Activated naive CD8-positive, alpha-beta T cell treated with anti-CD3 and anti-CD28 coated beads, Interleukin-2, amount 50 U/mL, for 24 hours (primary cell): ENCODE measurements at regions not wholly inside any gene's neighbourhood (a gene's known extent, or its start where the extent isn't known, plus 50 kb on each side); places are given as distances from the start of the nearest gene placed in this dataset.

Experiments
- ATAC-seq: fragments of 150-1000 bp; cut with Tn5 transposase; one replicate; pipeline ENCODE4 v1.10.0; 2021
- DNase-seq: peaks from one replicate; pipeline ENCODE4 v3.0.0; 2021
- H3K27ac Mint-ChIP-seq: one replicate; pipeline ENCODE4 v1.8.0; 2021; ENCODE audit warnings: mild to moderate bottlenecking, mixed read lengths
- H3K27me3 Mint-ChIP-seq: one replicate; pipeline ENCODE4 v1.8.0; 2021; ENCODE audit warnings: mixed read lengths
- H3K36me3 Mint-ChIP-seq: one replicate; pipeline ENCODE4 v1.8.0; 2021; ENCODE audit warnings: low read depth, mixed read lengths
- H3K4me1 Mint-ChIP-seq: one replicate; pipeline ENCODE4 v1.8.0; 2021; ENCODE audit warnings: mixed read lengths
- H3K4me3 Mint-ChIP-seq: one replicate; pipeline ENCODE4 v1.8.0; 2021; ENCODE audit warnings: mild to moderate bottlenecking, moderate library complexity, mixed read lengths
- H3K9me3 Mint-ChIP-seq: one replicate; pipeline ENCODE4 v1.8.0; 2021; ENCODE audit warnings: mixed read lengths

- DNase-seq, result no peak
Measured at GRCh38 chr14:49527221-49527620, 59.0 kb downstream of the RPS29 start.

GRCh38 chr14:49526101-49526500, 60.1 kb downstream of the RPS29 start:
- no peaks in the 10 kb centered on the region for H3K4me1 Mint-ChIP-seq
- H3K4me3 Mint-ChIP-seq, result no peak overlapping the region
- DNase-seq (no peak), ATAC-seq (no peak)
- peaks cover 7% of the 10 kb centered on the region for H3K27me3 Mint-ChIP-seq
- H3K36me3 Mint-ChIP-seq, result no peaks in the 10 kb centered on the region
- H3K9me3 Mint-ChIP-seq, result no peaks in the 10 kb centered on the region
- H3K27ac Mint-ChIP-seq, result no peak overlapping the region

More at GRCh38 chr14:49527221-49527620, 59.0 kb downstream of the RPS29 start:
- H3K9me3 Mint-ChIP-seq, result no peaks in the 10 kb centered on the region
- ATAC-seq, result no peak
- no peak overlapping the region for H3K4me3 Mint-ChIP-seq
- no peaks in the 10 kb centered on the region for H3K36me3 Mint-ChIP-seq
- H3K27me3 Mint-ChIP-seq, result peaks cover 7% of the 10 kb centered on the region
- H3K4me1 Mint-ChIP-seq, result no peaks in the 10 kb centered on the region
- no peak overlapping the region for H3K27ac Mint-ChIP-seq

- DNase-seq (no peak), ATAC-seq (no peak)
- Mint-ChIP-seq H3K36me3 (no peaks in the 10 kb centered on the region), H3K27ac (no peak overlapping the region), H3K9me3 (no peaks in the 10 kb centered on the region), H3K4me3 (no peak overlapping the region), H3K4me1 (no peaks in the 10 kb centered on the region), H3K27me3 (no peaks in the 10 kb centered on the region)
Measured at GRCh38 chr14:49516286-49516685, 69.9 kb downstream of the RPS29 start.

DNA sequence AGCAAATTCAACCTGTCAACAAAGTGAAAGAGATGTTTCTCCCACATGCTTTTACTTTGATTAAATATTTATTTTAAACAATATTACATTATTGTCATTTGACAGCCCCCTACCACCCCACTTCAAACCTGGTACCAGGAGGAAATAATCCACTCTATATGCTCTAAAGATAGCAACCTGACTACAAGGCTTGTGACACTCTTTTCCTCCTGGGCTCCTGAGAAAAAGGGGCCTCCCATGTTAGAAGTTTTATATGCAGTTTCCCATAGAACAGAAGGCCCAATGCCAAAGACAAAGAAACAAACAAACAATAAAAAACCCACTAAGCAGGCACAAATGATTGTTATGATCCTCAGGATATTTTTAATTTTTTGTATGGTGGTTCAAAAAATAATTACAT, 73.6 kb downstream of the RPS29 start:
- no peak overlapping the region for H3K27ac Mint-ChIP-seq
- H3K36me3 Mint-ChIP-seq, result no peaks in the 10 kb centered on the region
- H3K27me3 Mint-ChIP-seq, result no peaks in the 10 kb centered on the region
- no peak for DNase-seq
- no peak overlapping the region for H3K4me3 Mint-ChIP-seq
- no peak for ATAC-seq
- H3K9me3 Mint-ChIP-seq, result no peaks in the 10 kb centered on the region
- no peaks in the 10 kb centered on the region for H3K4me1 Mint-ChIP-seq

GRCh38 chr14:49512147-49512551, 74.0 kb downstream of the RPS29 start:
- no peak for ATAC-seq
- no peaks in the 10 kb centered on the region for H3K27me3 Mint-ChIP-seq
- no peaks in the 10 kb centered on the region for H3K9me3 Mint-ChIP-seq
- no peaks in the 10 kb centered on the region for H3K36me3 Mint-ChIP-seq
- H3K4me3 Mint-ChIP-seq, result no peak overlapping the region
- no peaks in the 10 kb centered on the region for H3K4me1 Mint-ChIP-seq
- no peak overlapping the region for H3K27ac Mint-ChIP-seq
- no peak for DNase-seq

DNA sequence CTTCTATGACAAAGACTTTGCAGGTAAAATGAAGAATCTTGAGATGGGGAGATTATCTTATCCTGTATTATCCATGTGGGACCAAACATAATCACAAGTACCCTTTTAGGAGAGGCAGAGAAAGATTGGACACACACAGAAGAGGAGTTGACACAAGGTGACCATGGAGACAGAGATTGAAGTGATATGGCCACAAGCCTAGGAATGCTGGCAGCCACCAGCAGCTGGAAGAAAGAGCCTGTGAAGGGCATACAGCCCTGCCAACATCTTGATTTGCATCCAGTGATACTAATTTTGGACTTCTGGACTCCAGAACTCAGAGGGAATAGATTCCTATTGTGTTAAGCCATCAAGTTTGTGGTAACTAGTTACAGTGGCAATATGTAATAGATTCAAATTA, 78.1 kb downstream of the RPS29 start:
- Mint-ChIP-seq H3K27me3 (peaks cover 2% of the 10 kb centered on the region), H3K4me3 (no peak overlapping the region), H3K9me3 (no peaks in the 10 kb centered on the region), H3K36me3 (no peaks in the 10 kb centered on the region), H3K4me1 (no peaks in the 10 kb centered on the region), H3K27ac (no peak overlapping the region)
- ATAC-seq, result no peak
- no peak for DNase-seq

DNA sequence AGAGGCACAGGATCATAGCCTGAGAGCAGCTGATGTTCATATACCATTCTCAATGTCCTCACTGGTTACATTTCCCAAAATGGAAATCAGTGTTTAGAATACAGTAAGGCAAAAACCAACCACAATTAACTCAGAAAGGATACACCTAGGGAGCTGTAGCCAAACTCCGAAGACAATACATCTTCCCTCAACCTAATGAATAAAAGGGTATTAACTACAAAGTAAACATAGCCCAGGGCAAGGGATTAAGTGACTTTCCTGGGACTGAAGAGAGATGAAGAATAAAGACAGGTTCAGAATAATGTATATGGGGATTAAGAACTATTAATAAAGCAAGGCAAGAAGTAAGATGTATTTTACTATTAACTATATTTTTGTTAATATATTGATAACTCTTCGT, 79.5 kb downstream of the RPS29 start:
- no peaks in the 10 kb centered on the region for H3K9me3 Mint-ChIP-seq
- H3K4me1 Mint-ChIP-seq, result no peaks in the 10 kb centered on the region
- no peak overlapping the region for H3K4me3 Mint-ChIP-seq
- H3K27me3 Mint-ChIP-seq, result peaks cover 2% of the 10 kb centered on the region
- no peak overlapping the region for H3K27ac Mint-ChIP-seq
- no peaks in the 10 kb centered on the region for H3K36me3 Mint-ChIP-seq
- no peak for ATAC-seq
- no peak for DNase-seq

GRCh38 chr14:49505041-49505766, 81.0 kb downstream of the RPS29 start:
- Mint-ChIP-seq H3K27ac (no peak overlapping the region), H3K27me3 (peaks cover 9% of the 10 kb centered on the region)

GRCh38 chr14:49497725-49498348, 88.3 kb downstream of the RPS29 start:
- ATAC-seq (peak; percentile 54), DNase-seq (no peak)
- H3K36me3 Mint-ChIP-seq, result no peaks in the 10 kb centered on the region

More at GRCh38 chr14:49505041-49505766, 81.0 kb downstream of the RPS29 start:
- DNase-seq, result no peak
- Mint-ChIP-seq H3K4me1 (no peaks in the 10 kb centered on the region), H3K9me3 (no peaks in the 10 kb centered on the region), H3K4me3 (no peak overlapping the region), H3K36me3 (no peaks in the 10 kb centered on the region)
- no peak for ATAC-seq

DNA sequence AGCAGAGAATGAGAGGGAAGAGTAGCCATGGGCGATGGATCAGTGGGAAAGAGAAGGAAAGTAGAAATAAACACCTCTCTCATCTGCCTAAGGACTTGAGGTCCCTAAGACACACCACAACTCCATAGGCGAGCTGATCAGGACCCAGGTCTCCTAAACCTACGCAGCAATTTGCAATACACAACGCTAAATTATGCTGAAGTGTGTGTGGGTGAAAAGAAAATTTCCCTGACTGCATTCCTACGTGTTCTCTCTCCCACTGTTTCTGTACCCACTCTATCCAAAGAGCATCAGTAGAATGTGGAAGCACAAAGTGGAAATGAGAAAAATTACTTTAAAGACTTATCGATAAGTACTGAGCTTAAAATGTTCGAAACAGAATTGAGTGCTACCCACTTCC, 88.9 kb downstream of the RPS29 start:
- Mint-ChIP-seq H3K4me1 (no peaks in the 10 kb centered on the region), H3K36me3 (no peaks in the 10 kb centered on the region), H3K9me3 (no peaks in the 10 kb centered on the region), H3K27ac (no peak overlapping the region), H3K27me3 (peaks cover 11% of the 10 kb centered on the region), H3K4me3 (no peak overlapping the region)
- ATAC-seq (no peak), DNase-seq (no peak)

More at GRCh38 chr14:49497725-49498348, 88.3 kb downstream of the RPS29 start:
- H3K4me3 Mint-ChIP-seq, result no peak overlapping the region
- no peaks in the 10 kb centered on the region for H3K9me3 Mint-ChIP-seq
- no peaks in the 10 kb centered on the region for H3K4me1 Mint-ChIP-seq
- H3K27ac Mint-ChIP-seq, result no peak overlapping the region
- peaks cover 11% of the 10 kb centered on the region for H3K27me3 Mint-ChIP-seq

- Mint-ChIP-seq H3K9me3 (no peaks in the 10 kb centered on the region), H3K27me3 (peaks cover 4% of the 10 kb centered on the region), H3K36me3 (no peaks in the 10 kb centered on the region), H3K27ac (no peak overlapping the region), H3K4me1 (no peaks in the 10 kb centered on the region), H3K4me3 (no peak overlapping the region)
- DNase-seq (no peak), ATAC-seq (no peak)
Measured at GRCh38 chr14:49494836-49495235, 91.3 kb downstream of the RPS29 start.

GRCh38 chr14:49493557-49493956, 92.6 kb downstream of the RPS29 start:
- H3K4me1 Mint-ChIP-seq, result no peaks in the 10 kb centered on the region
- no peaks in the 10 kb centered on the region for H3K9me3 Mint-ChIP-seq
- ATAC-seq (no peak), DNase-seq (no peak)
- no peaks in the 10 kb centered on the region for H3K27me3 Mint-ChIP-seq
- H3K27ac Mint-ChIP-seq, result no peak overlapping the region
- no peak overlapping the region for H3K4me3 Mint-ChIP-seq
- no peaks in the 10 kb centered on the region for H3K36me3 Mint-ChIP-seq

DNA sequence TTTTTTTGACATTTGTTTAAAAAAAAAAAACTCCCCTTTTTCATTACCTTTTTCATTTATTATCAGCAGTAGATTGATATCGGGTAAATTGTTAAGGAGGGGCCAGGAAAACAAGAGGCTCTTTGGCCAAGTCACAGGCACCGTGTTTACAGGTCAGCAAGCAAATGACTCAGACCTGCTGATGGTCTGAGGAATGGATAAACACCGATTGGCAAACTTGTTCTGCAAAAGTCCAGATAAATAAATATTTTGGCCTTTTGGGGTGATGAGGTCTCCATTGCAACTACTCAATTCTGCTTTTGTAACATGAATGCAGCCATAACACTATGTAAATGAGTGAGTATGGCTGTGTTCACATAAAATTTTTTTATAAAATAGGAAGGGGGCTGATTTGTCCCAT, 94.0 kb downstream of the RPS29 start:
- DNase-seq (no peak), ATAC-seq (no peak)
- Mint-ChIP-seq H3K9me3 (no peaks in the 10 kb centered on the region), H3K27me3 (no peaks in the 10 kb centered on the region), H3K36me3 (no peaks in the 10 kb centered on the region), H3K27ac (no peak overlapping the region), H3K4me1 (no peaks in the 10 kb centered on the region), H3K4me3 (no peak overlapping the region)

DNA sequence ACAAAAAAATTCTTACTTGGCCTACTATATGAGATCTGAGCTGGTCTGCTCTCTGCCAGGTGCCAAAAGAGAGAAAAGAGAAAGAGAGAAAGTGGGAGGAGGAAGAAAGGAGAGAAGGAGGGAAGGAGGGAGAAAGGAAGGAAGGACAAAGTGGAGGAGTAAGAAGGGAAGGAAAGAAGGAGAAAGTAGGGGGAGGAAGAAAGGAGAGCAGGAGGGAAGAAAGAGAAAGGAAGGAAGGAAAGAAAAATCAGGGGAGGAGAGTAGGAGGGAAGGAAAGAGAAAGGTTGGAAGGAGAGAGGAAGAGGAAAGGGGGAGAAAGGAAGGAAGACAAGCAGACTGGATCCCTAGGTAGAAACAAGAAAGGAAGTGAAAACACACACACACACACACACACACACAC, 96.8 kb downstream of the RPS29 start:
- H3K4me3 Mint-ChIP-seq, result no peak overlapping the region
- H3K27me3 Mint-ChIP-seq, result no peaks in the 10 kb centered on the region
- H3K4me1 Mint-ChIP-seq, result no peaks in the 10 kb centered on the region
- ATAC-seq (no peak), DNase-seq (no peak)
- H3K9me3 Mint-ChIP-seq, result no peaks in the 10 kb centered on the region
- no peak overlapping the region for H3K27ac Mint-ChIP-seq
- no peaks in the 10 kb centered on the region for H3K36me3 Mint-ChIP-seq

GRCh38 chr14:49487238-49487637, 98.9 kb downstream of the RPS29 start:
- no peak overlapping the region for H3K4me3 Mint-ChIP-seq
- no peaks in the 10 kb centered on the region for H3K9me3 Mint-ChIP-seq
- no peak overlapping the region for H3K27ac Mint-ChIP-seq
- H3K4me1 Mint-ChIP-seq, result peaks cover 4% of the 10 kb centered on the region
- no peak for DNase-seq
- no peaks in the 10 kb centered on the region for H3K36me3 Mint-ChIP-seq
- H3K27me3 Mint-ChIP-seq, result no peaks in the 10 kb centered on the region
- ATAC-seq, result no peak
